GM19397 (cell line): ENCODE measurements at regions not wholly inside any gene's neighbourhood (a gene's known extent, or its start where the extent isn't known, plus 50 kb on each side); places are given as distances from the start of the nearest gene placed in this dataset.
"Not testable (repeated sequence)": the region's sequence is repeated elsewhere in the genome, so short reads cannot be mapped to it uniquely, and the experiment has no call there.

ENCODE experiments used
- ATAC-seq: cut with Tn5 transposase; IDR thresholded peaks from one replicate; pipeline ENCODE4 v1.9.1; 2021; ENCODE audit warnings: mild to moderate bottlenecking, moderate library complexity; ENCODE audit not compliant: unreplicated experiment

GRCh38 chr21:10325546-10325945 is 195.8 kb upstream of the TPTE start:
- peak; percentile 74 for ATAC-seq

GRCh38 chr21:10326146-10326545 is 195.2 kb upstream of the TPTE start:
- not testable (repeated sequence) for ATAC-seq

- not testable (repeated sequence) for ATAC-seq
These were observed 192.7 kb upstream of the TPTE start for GRCh38 chr21:10328646-10329045.

GRCh38 chr21:10330641-10331119 is 190.7 kb upstream of the TPTE start:
- ATAC-seq = not testable (repeated sequence)

GRCh38 chr21:10331134-10331533 is 190.2 kb upstream of the TPTE start:
- ATAC-seq = not testable (repeated sequence)

- not testable (repeated sequence) for ATAC-seq
These were observed 188.4 kb upstream of the TPTE start for GRCh38 chr21:10332935-10333334.

GRCh38 chr21:10334391-10334790 is 187.0 kb upstream of the TPTE start:
- not testable (repeated sequence) for ATAC-seq

GRCh38 chr21:10342261-10342956 is 179.0 kb upstream of the TPTE start:
- ATAC-seq = peak; percentile 38

GRCh38 chr21:10343146-10343935 is 178.0 kb upstream of the TPTE start:
- not testable (repeated sequence) for ATAC-seq

GRCh38 chr21:10344266-10344665 is 177.1 kb upstream of the TPTE start:
- ATAC-seq = not testable (repeated sequence)

GRCh38 chr21:10345178-10345612 is 176.2 kb upstream of the TPTE start:
- ATAC-seq = not testable (repeated sequence)

- not testable (repeated sequence) for ATAC-seq
These were observed 175.1 kb upstream of the TPTE start for GRCh38 chr21:10346249-10346648.

- not testable (repeated sequence) for ATAC-seq
These were observed 174.3 kb upstream of the TPTE start for GRCh38 chr21:10346933-10347615.

- ATAC-seq = not testable (repeated sequence)
These were observed 173.7 kb upstream of the TPTE start for GRCh38 chr21:10347675-10348074.

GRCh38 chr21:10348150-10348549 is 173.2 kb upstream of the TPTE start:
- ATAC-seq = not testable (repeated sequence)

- not testable (repeated sequence) for ATAC-seq
These were observed 166.4 kb upstream of the TPTE start for GRCh38 chr21:10354851-10355578.

- ATAC-seq = not testable (repeated sequence)
These were observed 162.3 kb upstream of the TPTE start for GRCh38 chr21:10359120-10359519.

GRCh38 chr21:10359911-10360310 is 161.5 kb upstream of the TPTE start:
- not testable (repeated sequence) for ATAC-seq

- not testable (repeated sequence) for ATAC-seq
These were observed 160.1 kb upstream of the TPTE start for GRCh38 chr21:10361214-10361736.

- ATAC-seq = not testable (repeated sequence)
These were observed 158.6 kb upstream of the TPTE start for GRCh38 chr21:10362816-10363215.
